K562 (cell line): ENCODE measurements at regions not wholly inside any gene's neighbourhood (a gene's known extent, or its start where the extent isn't known, plus 50 kb on each side); places are given as distances from the start of the nearest gene placed in this dataset.

Source experiments
- ATAC-seq: fragments of 200-7000 bp; cut with Tn5 transposase; 3 replicates; pipeline ENCODE4 v1.9.1; 2020; ENCODE audit warnings: moderate library complexity
- BruUV-seq: library from RNA; stranded (reverse); fragments of 400-500 nt; replicated peaks from 2 replicates; lab custom pipeline; 2021; lab: Mats Ljungman, UMichigan
- CTCF ChIA-PET: fragments of 300-600 bp; formaldehyde crosslinking; extraction: SDS; loops from one replicate; lab custom pipeline; 2021; ENCODE audit warnings: low intra/inter-chr PET ratio; lab: Yijun Ruan, JAX
- POLR2A ChIA-PET: fragments of 300-600, 350-650 bp; sonication (Branson Sonifier 250); formaldehyde crosslinking; extraction: SDS; loops from one replicate; lab custom pipeline; 2021; ENCODE audit warnings: antibody characterized with exemption, inconsistent platforms; lab: Yijun Ruan, JAX
- DNase-seq, 4 experiments: peaks; one replicate each; pipeline versions ENCODE4 v3.0.0 to v3.0.0-alpha.2; 2011 to 2018; ENCODE audit warnings: low spot score in 3 of 4, mixed read lengths in 3 of 4; ENCODE audit errors: extremely low read depth in 1 of 4
- FAIRE-seq: peaks from 2 replicates; lab custom pipeline; 2011; peaks lifted over from hg19 to GRCh38; lab: Jason Lieb, UNC
- H2AFZ ChIP-seq: 2 replicates; pipeline ENCODE4 v1.6.0; 2011; ENCODE audit warnings: low read depth, low read length, control low read depth, inconsistent platforms
- H3K27ac ChIP-seq: fragments of 200-600 bp; 3 replicates; pipeline ENCODE4 v1.8.0; 2011; ENCODE audit warnings: low read depth, mild to moderate bottlenecking, control low read depth, inconsistent platforms, low read length, moderate library complexity, mixed read lengths; ENCODE audit errors: extremely low read depth
- H3K27me3 ChIP-seq, 2 experiments: fragments of 300-600 bp in 1 of 2; 2 replicates in 1 of 2; 3 replicates in 1 of 2; pipeline versions ENCODE4 v1.6.0 to v1.8.0; 2011; ENCODE audit warnings: inconsistent platforms in 2 of 2, low read length in 2 of 2, mild to moderate bottlenecking in 1 of 2, mixed read lengths in 1 of 2, moderate library complexity in 1 of 2; ENCODE audit not compliant: control insufficient read depth in 2 of 2, insufficient read depth in 2 of 2
- H3K36me3 ChIP-seq: fragments of 300-600 bp; 3 replicates; pipeline ENCODE4 v1.8.0; 2011; ENCODE audit warnings: mild to moderate bottlenecking, low read length, inconsistent platforms; ENCODE audit not compliant: control insufficient read depth, insufficient read depth
- H3K4me1 ChIP-seq, 2 experiments: fragments of 200-600 bp in 1 of 2; replicated peaks in 1 of 2; 2 replicates in 1 of 2; 3 replicates in 1 of 2; pipeline versions ENCODE4 v1.5.1 to v1.8.0; 2011; ENCODE audit warnings: inconsistent platforms in 2 of 2, low read length in 2 of 2, mild to moderate bottlenecking in 1 of 2, mixed read lengths in 1 of 2, moderate library complexity in 1 of 2; ENCODE audit not compliant: control insufficient read depth in 2 of 2, insufficient read depth in 2 of 2
- H3K4me2 ChIP-seq: 2 replicates; pipeline ENCODE4 v1.6.1; 2011; ENCODE audit warnings: low read length, control low read depth, inconsistent platforms, mixed read lengths; ENCODE audit not compliant: insufficient read depth
- H3K4me3 ChIP-seq: fragments of 200-600 bp; sonication (generic), shearing (Covaris generic); 2 replicates; pipeline ENCODE4 v1.5.1; 2016; ENCODE audit warnings: control low read depth, inconsistent platforms
- H3K79me2 ChIP-seq: fragments of 200-600 bp; 3 replicates; pipeline ENCODE4 v1.8.0; 2011; ENCODE audit warnings: low read length, inconsistent platforms; ENCODE audit not compliant: control insufficient read depth, insufficient read depth
- H3K9ac ChIP-seq, 2 experiments: 2 replicates each; pipeline versions ENCODE4 v1.6.0 to v1.6.1; 2011; ENCODE audit warnings: low read depth in 2 of 2, low read length in 2 of 2, control low read depth in 1 of 2, inconsistent platforms in 1 of 2, mild to moderate bottlenecking in 1 of 2, mixed read lengths in 1 of 2; ENCODE audit not compliant: insufficient read depth in 1 of 2
- H3K9me1 ChIP-seq: one replicate; pipeline ENCODE4 v1.6.0; 2011; ENCODE audit warnings: inconsistent platforms, mild to moderate bottlenecking, low read length, moderate library complexity; ENCODE audit not compliant: control insufficient read depth, insufficient read depth
- H3K9me3 ChIP-seq: replicated peaks from 2 replicates; pipeline ENCODE4 v1.5.1; 2011; ENCODE audit warnings: low read depth, low read length, inconsistent platforms; ENCODE audit not compliant: control insufficient read depth, insufficient read depth
- H4K20me1 ChIP-seq: replicated peaks from 2 replicates; pipeline ENCODE4 v1.6.1; 2011; ENCODE audit warnings: low read length, inconsistent platforms, mixed read lengths; ENCODE audit not compliant: control insufficient read depth, insufficient read depth
- CEBPB ChIP-seq: fragments of 450-650 bp; IDR thresholded peaks from 2 replicates; pipeline ENCODE4 v1.6.1; 2016; ENCODE audit warnings: missing genetic modification characterization, missing compliant biosample characterization
- FOSL1 ChIP-seq: fragments of 200-800 bp; sonication (Bioruptor generic); conservative IDR thresholded peaks from 2 replicates; pipeline ENCODE4 v1.6.1; 2016; ENCODE audit warnings: missing genetic modification characterization, missing compliant biosample characterization
- MEIS2 ChIP-seq: fragments of 450-650 bp; IDR thresholded peaks from 2 replicates; pipeline ENCODE4 v1.6.1; 2014; ENCODE audit warnings: mild to moderate bottlenecking; ENCODE audit not compliant: partially characterized antibody
- NR2F6 ChIP-seq: fragments of 450-650 bp; formaldehyde crosslinking; IDR thresholded peaks from 2 replicates; pipeline ENCODE4 v1.4.0; 2020; ENCODE audit warnings: mild to moderate bottlenecking
- SAFB2 ChIP-seq: fragments of 200-400 bp; formaldehyde crosslinking; IDR thresholded peaks from 2 replicates; pipeline ENCODE4 v1.6.1; 2018; ENCODE audit warnings: borderline replicate concordance, low read length, low read depth, moderate library complexity; ENCODE audit not compliant: severe bottlenecking
- STAT5A ChIP-seq: IDR thresholded peaks from 2 replicates; pipeline ENCODE4 v1.6.1; 2012; ENCODE audit warnings: low read length, inconsistent platforms, borderline replicate concordance
- ZNF133 ChIP-seq: fragments of 250-450 bp; sonication (Bioruptor Pico); IDR thresholded peaks from 2 replicates; pipeline ENCODE4 v1.4.0; 2020; ENCODE audit warnings: mild to moderate bottlenecking
- ZNF146 ChIP-seq: IDR thresholded peaks from one replicate; pipeline ENCODE4 v1.6.1; 2018; ENCODE audit warnings: missing compliant biosample characterization; ENCODE audit not compliant: unreplicated experiment
- ZNF263 ChIP-seq: sonication (generic); formaldehyde crosslinking; IDR thresholded peaks from 2 replicates; pipeline ENCODE4 v1.8.0; 2022; ENCODE audit warnings: mild to moderate bottlenecking, missing genetic modification reagents, borderline replicate concordance
- WGBS: fragments of 100-300 bp; shearing (Covaris generic); methylation state at CpG from one replicate; pipeline ENCODE4 v1.1.6; 2016; ENCODE audit warnings: low coverage, mixed read lengths; ENCODE audit not compliant: insufficient coverage; ENCODE audit errors: missing lambda C conversion rate; 5-methylcytosine and 5-hydroxymethylcytosine counted together
- in situ Hi-C: fragments of 300-500 bp; cut with MboI; formaldehyde crosslinking; loops from 4 replicates; pipeline ENCODE4 v1.15.0; 2018; ENCODE audit warnings: inconsistent platforms, mixed read lengths
- intact Hi-C: fragments of 100-400 bp; cut with micrococcal nuclease; formaldehyde crosslinking; loops from 2 replicates; pipeline ENCODE4 v1.14.2; 2022
- TF ChIP-seq, protein P1 (sequence below): sonication (generic); formaldehyde crosslinking; IDR thresholded peaks from 2 replicates; pipeline ENCODE4 v1.8.0; 2022; ENCODE audit warnings: mild to moderate bottlenecking, missing genetic modification reagents
- TF ChIP-seq, protein P2 (sequence below): fragments of 450-650 bp; IDR thresholded peaks from 2 replicates; pipeline ENCODE4 v1.6.1; 2016; ENCODE audit warnings: mild to moderate bottlenecking, moderate library complexity

DNA sequence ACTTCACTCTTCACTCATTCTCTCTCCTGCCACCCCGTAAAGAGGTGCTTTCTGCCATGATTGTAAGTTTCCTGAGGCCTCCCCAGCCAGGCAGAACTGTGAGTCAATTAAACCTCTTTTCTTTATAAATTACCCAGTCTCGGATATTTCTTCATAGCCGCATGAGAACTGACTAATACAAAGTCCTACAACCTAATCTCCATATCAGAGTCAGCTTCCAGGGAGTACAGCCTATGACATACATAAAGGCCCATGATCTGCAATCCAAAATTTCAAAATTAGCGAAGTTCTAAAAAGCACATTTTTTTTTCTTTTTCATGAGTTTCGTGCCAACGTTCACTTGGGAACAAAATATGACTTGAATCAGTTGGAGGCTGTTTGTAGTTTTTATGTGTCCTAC is 256.9 kb upstream of the DUSP10 start:
- 14% methylated on average over 6 of the region's 6 CpGs for WGBS
- no peaks in the 10 kb centered on the region for H4K20me1 ChIP-seq
- H3K79me2 ChIP-seq = no peaks in the 10 kb centered on the region
- H3K36me3 ChIP-seq = no peaks in the 10 kb centered on the region
- no TSS peak for BruUV-seq
- no peaks in the 10 kb centered on the region for H3K9me1 ChIP-seq
- H3K27me3 ChIP-seq = no peaks in the 10 kb centered on the region
- ATAC-seq (no peak), DNase-seq (no peak), FAIRE-seq (no peak)
- no peak overlapping the region for H3K4me3 ChIP-seq
- H3K27ac ChIP-seq = no peak overlapping the region
- no peaks in the 10 kb centered on the region for H3K9me3 ChIP-seq
- H3K4me2 ChIP-seq = no peak overlapping the region
- no peak overlapping the region for H2AFZ ChIP-seq
- CTCF ChIA-PET = no interaction called here
- POLR2A ChIA-PET = interaction anchor here (0.7 kb wide), 1 partner anchor 106 kb away, joined by 4 read pairs; no protein-coding TSS in a partner anchor
- no peak overlapping the region for H3K9ac ChIP-seq
- intact Hi-C loops (no loop called here), in situ Hi-C loops (no loop called here)
- no peaks in the 10 kb centered on the region; a peak in 1 of 5 replicates for H3K4me1 ChIP-seq
- no peak for TF ChIP-seq NR2F6
- TF ChIP-seq, protein P1, sequence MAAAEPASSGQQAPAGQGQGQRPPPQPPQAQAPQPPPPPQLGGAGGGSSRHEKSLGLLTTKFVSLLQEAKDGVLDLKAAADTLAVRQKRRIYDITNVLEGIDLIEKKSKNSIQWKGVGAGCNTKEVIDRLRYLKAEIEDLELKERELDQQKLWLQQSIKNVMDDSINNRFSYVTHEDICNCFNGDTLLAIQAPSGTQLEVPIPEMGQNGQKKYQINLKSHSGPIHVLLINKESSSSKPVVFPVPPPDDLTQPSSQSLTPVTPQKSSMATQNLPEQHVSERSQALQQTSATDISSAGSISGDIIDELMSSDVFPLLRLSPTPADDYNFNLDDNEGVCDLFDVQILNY (CRISPR knock-in tag) = no peak
- TF ChIP-seq ZNF263 (CRISPR knock-in tag) = no peak
- no peak for TF ChIP-seq ZNF133 (CRISPR knock-in tag)
- TF ChIP-seq, protein P2, sequence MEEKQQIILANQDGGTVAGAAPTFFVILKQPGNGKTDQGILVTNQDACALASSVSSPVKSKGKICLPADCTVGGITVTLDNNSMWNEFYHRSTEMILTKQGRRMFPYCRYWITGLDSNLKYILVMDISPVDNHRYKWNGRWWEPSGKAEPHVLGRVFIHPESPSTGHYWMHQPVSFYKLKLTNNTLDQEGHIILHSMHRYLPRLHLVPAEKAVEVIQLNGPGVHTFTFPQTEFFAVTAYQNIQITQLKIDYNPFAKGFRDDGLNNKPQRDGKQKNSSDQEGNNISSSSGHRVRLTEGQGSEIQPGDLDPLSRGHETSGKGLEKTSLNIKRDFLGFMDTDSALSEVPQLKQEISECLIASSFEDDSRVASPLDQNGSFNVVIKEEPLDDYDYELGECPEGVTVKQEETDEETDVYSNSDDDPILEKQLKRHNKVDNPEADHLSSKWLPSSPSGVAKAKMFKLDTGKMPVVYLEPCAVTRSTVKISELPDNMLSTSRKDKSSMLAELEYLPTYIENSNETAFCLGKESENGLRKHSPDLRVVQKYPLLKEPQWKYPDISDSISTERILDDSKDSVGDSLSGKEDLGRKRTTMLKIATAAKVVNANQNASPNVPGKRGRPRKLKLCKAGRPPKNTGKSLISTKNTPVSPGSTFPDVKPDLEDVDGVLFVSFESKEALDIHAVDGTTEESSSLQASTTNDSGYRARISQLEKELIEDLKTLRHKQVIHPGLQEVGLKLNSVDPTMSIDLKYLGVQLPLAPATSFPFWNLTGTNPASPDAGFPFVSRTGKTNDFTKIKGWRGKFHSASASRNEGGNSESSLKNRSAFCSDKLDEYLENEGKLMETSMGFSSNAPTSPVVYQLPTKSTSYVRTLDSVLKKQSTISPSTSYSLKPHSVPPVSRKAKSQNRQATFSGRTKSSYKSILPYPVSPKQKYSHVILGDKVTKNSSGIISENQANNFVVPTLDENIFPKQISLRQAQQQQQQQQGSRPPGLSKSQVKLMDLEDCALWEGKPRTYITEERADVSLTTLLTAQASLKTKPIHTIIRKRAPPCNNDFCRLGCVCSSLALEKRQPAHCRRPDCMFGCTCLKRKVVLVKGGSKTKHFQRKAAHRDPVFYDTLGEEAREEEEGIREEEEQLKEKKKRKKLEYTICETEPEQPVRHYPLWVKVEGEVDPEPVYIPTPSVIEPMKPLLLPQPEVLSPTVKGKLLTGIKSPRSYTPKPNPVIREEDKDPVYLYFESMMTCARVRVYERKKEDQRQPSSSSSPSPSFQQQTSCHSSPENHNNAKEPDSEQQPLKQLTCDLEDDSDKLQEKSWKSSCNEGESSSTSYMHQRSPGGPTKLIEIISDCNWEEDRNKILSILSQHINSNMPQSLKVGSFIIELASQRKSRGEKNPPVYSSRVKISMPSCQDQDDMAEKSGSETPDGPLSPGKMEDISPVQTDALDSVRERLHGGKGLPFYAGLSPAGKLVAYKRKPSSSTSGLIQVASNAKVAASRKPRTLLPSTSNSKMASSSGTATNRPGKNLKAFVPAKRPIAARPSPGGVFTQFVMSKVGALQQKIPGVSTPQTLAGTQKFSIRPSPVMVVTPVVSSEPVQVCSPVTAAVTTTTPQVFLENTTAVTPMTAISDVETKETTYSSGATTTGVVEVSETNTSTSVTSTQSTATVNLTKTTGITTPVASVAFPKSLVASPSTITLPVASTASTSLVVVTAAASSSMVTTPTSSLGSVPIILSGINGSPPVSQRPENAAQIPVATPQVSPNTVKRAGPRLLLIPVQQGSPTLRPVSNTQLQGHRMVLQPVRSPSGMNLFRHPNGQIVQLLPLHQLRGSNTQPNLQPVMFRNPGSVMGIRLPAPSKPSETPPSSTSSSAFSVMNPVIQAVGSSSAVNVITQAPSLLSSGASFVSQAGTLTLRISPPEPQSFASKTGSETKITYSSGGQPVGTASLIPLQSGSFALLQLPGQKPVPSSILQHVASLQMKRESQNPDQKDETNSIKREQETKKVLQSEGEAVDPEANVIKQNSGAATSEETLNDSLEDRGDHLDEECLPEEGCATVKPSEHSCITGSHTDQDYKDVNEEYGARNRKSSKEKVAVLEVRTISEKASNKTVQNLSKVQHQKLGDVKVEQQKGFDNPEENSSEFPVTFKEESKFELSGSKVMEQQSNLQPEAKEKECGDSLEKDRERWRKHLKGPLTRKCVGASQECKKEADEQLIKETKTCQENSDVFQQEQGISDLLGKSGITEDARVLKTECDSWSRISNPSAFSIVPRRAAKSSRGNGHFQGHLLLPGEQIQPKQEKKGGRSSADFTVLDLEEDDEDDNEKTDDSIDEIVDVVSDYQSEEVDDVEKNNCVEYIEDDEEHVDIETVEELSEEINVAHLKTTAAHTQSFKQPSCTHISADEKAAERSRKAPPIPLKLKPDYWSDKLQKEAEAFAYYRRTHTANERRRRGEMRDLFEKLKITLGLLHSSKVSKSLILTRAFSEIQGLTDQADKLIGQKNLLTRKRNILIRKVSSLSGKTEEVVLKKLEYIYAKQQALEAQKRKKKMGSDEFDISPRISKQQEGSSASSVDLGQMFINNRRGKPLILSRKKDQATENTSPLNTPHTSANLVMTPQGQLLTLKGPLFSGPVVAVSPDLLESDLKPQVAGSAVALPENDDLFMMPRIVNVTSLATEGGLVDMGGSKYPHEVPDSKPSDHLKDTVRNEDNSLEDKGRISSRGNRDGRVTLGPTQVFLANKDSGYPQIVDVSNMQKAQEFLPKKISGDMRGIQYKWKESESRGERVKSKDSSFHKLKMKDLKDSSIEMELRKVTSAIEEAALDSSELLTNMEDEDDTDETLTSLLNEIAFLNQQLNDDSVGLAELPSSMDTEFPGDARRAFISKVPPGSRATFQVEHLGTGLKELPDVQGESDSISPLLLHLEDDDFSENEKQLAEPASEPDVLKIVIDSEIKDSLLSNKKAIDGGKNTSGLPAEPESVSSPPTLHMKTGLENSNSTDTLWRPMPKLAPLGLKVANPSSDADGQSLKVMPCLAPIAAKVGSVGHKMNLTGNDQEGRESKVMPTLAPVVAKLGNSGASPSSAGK = no peak
- TF ChIP-seq FOSL1 (tag) = no peak; the same call in 1 of the 2 replicates
- no peak for TF ChIP-seq STAT5A
- TF ChIP-seq SAFB2 = no peak
- TF ChIP-seq MEIS2 = no peak
- TF ChIP-seq ZNF146 (CRISPR knock-in tag) = no peak
- no peak for TF ChIP-seq CEBPB (tag)
